ENCODE measurements at regions not wholly inside any gene's neighbourhood (a gene's known extent, or its start where the extent isn't known, plus 50 kb on each side); places are given as distances from the start of the nearest gene placed in this dataset.
"Not testable (repeated sequence)": the region's sequence is repeated elsewhere in the genome, so short reads cannot be mapped to it uniquely, and the experiment has no call there.

DNA sequence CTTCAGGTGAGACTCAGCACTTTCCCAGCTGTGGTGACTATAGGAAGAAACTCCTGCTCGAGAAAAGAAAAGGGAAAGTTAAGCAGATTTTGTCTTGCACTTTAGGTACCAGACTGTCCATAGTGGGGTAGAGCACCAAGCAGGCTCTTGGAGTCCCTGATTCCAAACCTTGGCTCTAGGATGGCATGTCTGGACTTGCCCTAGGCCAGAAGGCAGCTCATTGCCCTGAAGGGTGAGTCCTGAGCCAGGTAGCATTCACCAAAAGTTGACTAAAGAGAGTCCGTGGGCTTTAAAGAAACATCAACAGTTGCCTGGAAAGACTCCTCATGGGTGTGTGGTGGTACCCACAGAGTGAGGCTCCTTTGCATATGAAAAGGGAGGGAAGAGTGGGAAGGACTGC lies 145.2 kb upstream of the SNX7 start:
- no peak overlapping the region for H3K4me3 ChIP-seq
- ATAC-seq (ENCODE audit: insufficient number of reproducible peaks, low FRiP score, low read depth) (no peak), DNase-seq (ENCODE audit: low spot score) (no peak)
- no peaks in the 10 kb centered on the region for H3K27me3 ChIP-seq (replicated peaks; ENCODE audit: insufficient read depth)
- TF ChIP-seq, protein P1, sequence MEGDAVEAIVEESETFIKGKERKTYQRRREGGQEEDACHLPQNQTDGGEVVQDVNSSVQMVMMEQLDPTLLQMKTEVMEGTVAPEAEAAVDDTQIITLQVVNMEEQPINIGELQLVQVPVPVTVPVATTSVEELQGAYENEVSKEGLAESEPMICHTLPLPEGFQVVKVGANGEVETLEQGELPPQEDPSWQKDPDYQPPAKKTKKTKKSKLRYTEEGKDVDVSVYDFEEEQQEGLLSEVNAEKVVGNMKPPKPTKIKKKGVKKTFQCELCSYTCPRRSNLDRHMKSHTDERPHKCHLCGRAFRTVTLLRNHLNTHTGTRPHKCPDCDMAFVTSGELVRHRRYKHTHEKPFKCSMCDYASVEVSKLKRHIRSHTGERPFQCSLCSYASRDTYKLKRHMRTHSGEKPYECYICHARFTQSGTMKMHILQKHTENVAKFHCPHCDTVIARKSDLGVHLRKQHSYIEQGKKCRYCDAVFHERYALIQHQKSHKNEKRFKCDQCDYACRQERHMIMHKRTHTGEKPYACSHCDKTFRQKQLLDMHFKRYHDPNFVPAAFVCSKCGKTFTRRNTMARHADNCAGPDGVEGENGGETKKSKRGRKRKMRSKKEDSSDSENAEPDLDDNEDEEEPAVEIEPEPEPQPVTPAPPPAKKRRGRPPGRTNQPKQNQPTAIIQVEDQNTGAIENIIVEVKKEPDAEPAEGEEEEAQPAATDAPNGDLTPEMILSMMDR (IDR thresholded peaks at IDR 0.05): no peak
- no peaks in the 10 kb centered on the region for H3K9me3 ChIP-seq
- H3K27ac ChIP-seq: no peak overlapping the region
- H3K36me3 ChIP-seq: no peaks in the 10 kb centered on the region
- no peaks in the 10 kb centered on the region for H3K4me1 ChIP-seq (ENCODE audit: control insufficient read depth in 1 of 2, low read depth in 2 of 2)

DNA sequence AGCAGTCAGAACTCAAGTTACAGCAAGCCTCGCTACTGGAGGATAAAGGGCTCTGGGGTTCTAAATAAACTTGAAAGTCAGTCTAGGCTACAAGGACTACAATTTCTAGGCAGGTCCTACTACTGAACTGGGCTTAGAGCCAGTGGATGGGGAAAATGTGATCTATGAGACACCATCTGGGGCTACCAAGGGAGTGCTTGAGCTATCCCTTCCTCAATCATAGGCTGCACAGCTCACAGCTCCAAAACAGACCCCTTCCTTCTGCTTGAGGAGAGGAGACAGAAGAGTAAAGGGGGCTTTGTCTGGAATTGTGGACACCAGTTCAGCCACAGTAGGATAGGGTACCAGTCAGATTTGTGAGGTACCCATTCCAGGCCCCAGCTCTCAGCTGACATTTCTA lies 145.8 kb upstream of the SNX7 start:
- Histone ChIP-seq H3K36me3 (no peaks in the 10 kb centered on the region), H3K9me3 (no peaks in the 10 kb centered on the region), H3K27me3 (replicated peaks; ENCODE audit: insufficient read depth) (no peaks in the 10 kb centered on the region), H3K4me1 (ENCODE audit: control insufficient read depth in 1 of 2, low read depth in 2 of 2) (no peaks in the 10 kb centered on the region), H3K27ac (no peak overlapping the region), H3K4me3 (no peak overlapping the region)
- ATAC-seq (ENCODE audit: insufficient number of reproducible peaks, low FRiP score, low read depth): no peak
- no peak for DNase-seq (ENCODE audit: low spot score)
- TF ChIP-seq, protein P1 (IDR thresholded peaks at IDR 0.05): no peak

DNA sequence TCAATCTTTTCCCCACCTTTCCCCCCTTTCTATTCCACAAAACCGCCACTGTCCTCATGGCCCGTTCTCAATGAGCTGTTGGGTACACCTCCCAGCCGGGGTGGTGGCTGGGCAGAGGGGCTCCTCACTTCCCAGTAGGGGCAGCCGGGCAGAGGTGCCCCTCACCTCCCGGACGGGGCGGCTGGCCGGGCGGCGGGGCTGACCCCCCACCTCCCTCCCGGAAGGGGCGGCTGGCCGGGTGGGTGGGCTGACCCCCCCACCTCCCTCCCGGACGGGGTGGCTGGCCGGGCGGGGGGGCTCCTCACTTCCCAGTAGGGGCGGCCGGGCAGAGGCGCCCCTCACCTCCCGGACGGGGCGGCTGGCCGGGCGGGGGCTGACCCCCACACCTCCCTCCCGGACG lies 149.3 kb upstream of the SNX7 start:
- H3K4me1 ChIP-seq (ENCODE audit: control insufficient read depth in 1 of 2, low read depth in 2 of 2): not testable (repeated sequence)

DNA sequence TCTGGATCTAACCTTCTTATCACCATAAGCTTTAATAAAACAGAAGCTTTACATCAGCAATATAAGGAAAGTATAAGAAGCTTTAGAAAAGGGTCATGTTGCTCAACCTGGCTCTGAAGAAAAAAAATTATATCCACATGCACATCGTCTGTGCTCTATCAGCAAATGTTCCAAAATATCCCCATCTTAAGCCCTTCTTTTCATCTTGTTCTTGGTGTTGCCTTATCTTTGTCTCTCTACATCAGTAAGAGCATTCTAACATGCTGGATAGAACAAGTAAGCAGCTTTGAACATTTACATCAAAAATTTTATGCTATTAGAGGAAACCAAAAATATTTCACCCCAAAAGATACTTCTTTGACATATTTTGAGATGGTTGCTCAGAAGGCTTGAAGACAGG lies 157.8 kb upstream of the SNX7 start:
- Histone ChIP-seq H3K4me3 (no peak overlapping the region), H3K27ac (no peak overlapping the region), H3K4me1 (ENCODE audit: control insufficient read depth in 1 of 2, low read depth in 2 of 2) (no peaks in the 10 kb centered on the region), H3K36me3 (no peaks in the 10 kb centered on the region), H3K27me3 (replicated peaks; ENCODE audit: insufficient read depth) (no peaks in the 10 kb centered on the region), H3K9me3 (peaks cover 7% of the 10 kb centered on the region)
- DNase-seq (ENCODE audit: low spot score) (no peak), ATAC-seq (ENCODE audit: insufficient number of reproducible peaks, low FRiP score, low read depth) (no peak)
- TF ChIP-seq, protein P1 (IDR thresholded peaks at IDR 0.05): no peak

More for the DNA sequence above, 149.3 kb upstream of the SNX7 start:
- DNase-seq (ENCODE audit: low spot score); H3K36me3 ChIP-seq; H3K27me3 ChIP-seq (replicated peaks; ENCODE audit: insufficient read depth); H3K4me3 ChIP-seq; ATAC-seq (ENCODE audit: insufficient number of reproducible peaks, low FRiP score, low read depth); H3K27ac ChIP-seq; H3K9me3 ChIP-seq: not testable (repeated sequence)

DNA sequence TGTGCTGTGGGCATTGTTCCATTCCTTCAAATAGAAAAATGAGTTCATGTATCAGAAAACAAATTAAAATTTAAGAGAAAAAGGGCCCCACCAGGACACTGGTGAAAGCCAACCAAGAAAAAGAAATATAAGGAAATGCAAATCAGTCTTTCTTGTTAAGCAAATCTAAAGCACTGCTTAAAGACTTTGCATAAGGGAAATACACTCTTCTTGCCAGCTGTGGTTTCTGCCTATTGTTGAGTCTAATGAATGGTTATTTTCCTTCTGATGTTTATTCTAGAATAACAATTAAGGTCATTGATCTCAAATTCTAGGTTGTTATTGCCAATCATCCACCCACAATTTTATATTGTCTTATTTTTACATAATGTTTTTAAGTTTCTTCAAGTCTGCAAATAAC lies 158.6 kb upstream of the SNX7 start:
- H3K36me3 ChIP-seq: no peaks in the 10 kb centered on the region
- TF ChIP-seq, protein P1 (IDR thresholded peaks at IDR 0.05): no peak
- ATAC-seq (ENCODE audit: insufficient number of reproducible peaks, low FRiP score, low read depth) (no peak), DNase-seq (ENCODE audit: low spot score) (no peak)
- H3K27ac ChIP-seq: no peak overlapping the region
- H3K4me1 ChIP-seq (ENCODE audit: control insufficient read depth in 1 of 2, low read depth in 2 of 2): no peaks in the 10 kb centered on the region
- H3K9me3 ChIP-seq: peaks cover 7% of the 10 kb centered on the region
- no peaks in the 10 kb centered on the region for H3K27me3 ChIP-seq (replicated peaks; ENCODE audit: insufficient read depth)
- H3K4me3 ChIP-seq: no peak overlapping the region

DNA sequence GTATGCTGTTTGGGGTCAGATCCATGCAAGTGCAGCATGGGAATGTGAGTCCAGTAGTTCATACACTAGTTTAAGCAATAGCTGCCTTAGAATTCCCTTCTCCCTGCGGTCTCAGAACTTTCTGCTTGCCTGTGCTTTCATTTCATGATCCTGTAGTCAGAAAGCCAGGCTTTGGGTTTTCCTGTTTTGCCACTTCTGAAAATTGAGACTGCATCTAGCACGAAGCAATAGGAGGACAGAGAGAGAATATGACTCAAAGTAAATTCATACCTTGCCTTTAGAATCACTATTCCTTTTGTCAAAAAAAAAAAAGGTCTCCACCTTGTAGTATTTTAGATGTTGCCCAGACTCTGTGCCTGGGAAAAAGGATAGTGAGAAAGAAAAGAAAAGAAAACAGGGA lies 161.2 kb upstream of the SNX7 start:
- DNase-seq (ENCODE audit: low spot score) (no peak), ATAC-seq (ENCODE audit: insufficient number of reproducible peaks, low FRiP score, low read depth) (no peak)
- H3K4me3 ChIP-seq: no peak overlapping the region
- H3K9me3 ChIP-seq: no peaks in the 10 kb centered on the region
- no peak overlapping the region for H3K27ac ChIP-seq
- H3K4me1 ChIP-seq (ENCODE audit: control insufficient read depth in 1 of 2, low read depth in 2 of 2): no peaks in the 10 kb centered on the region
- H3K36me3 ChIP-seq: no peaks in the 10 kb centered on the region
- TF ChIP-seq, protein P1 (IDR thresholded peaks at IDR 0.05): no peak
- H3K27me3 ChIP-seq (replicated peaks; ENCODE audit: insufficient read depth): no peaks in the 10 kb centered on the region

Measured in thoracic aorta (tissue), 2 donors.